MG63 (cell line): ENCODE measurements at regions not wholly inside any gene's neighbourhood (a gene's known extent, or its start where the extent isn't known, plus 50 kb on each side); places are given as distances from the start of the nearest gene placed in this dataset.

Source experiments
- DNase-seq: peaks from one replicate; pipeline ENCODE4 v3.0.0-alpha.2; 2020
- H3K27me3 ChIP-seq: fragments of 250-450 bp; sonication (Bioruptor Pico); 2 replicates; pipeline ENCODE4 v1.5.1; 2020; ENCODE audit warnings: mild to moderate bottlenecking, moderate library complexity
- H3K36me3 ChIP-seq: fragments of 250-450 bp; sonication (Bioruptor Pico); 2 replicates; pipeline ENCODE4 v1.5.1; 2020; ENCODE audit warnings: mild to moderate bottlenecking, moderate library complexity
- H3K4me3 ChIP-seq: fragments of 250-450 bp; sonication (Bioruptor Pico); 2 replicates; pipeline ENCODE4 v1.5.1; 2020; ENCODE audit warnings: mild to moderate bottlenecking, moderate library complexity
- H3K9me3 ChIP-seq: fragments of 250-450 bp; sonication (Bioruptor Pico); 2 replicates; pipeline ENCODE4 v1.5.1; 2020; ENCODE audit warnings: mild to moderate bottlenecking, moderate library complexity

- no peaks in the 10 kb centered on the region for H3K36me3 ChIP-seq
- H3K27me3 ChIP-seq, result peaks cover 14% of the 10 kb centered on the region
- no peak for DNase-seq
- no peaks in the 10 kb centered on the region for H3K9me3 ChIP-seq
- H3K4me3 ChIP-seq, result no peak overlapping the region
Observed at GRCh38 chr22:49418341-49418894, 409.3 kb downstream of the BRD1 start.

- Histone ChIP-seq H3K9me3 (no peaks in the 10 kb centered on the region), H3K4me3 (no peak overlapping the region), H3K27me3 (peaks cover 16% of the 10 kb centered on the region), H3K36me3 (no peaks in the 10 kb centered on the region)
- DNase-seq, result no peak
Observed at GRCh38 chr22:49417833-49418232, 409.8 kb downstream of the BRD1 start.

GRCh38 chr22:49417326-49417725 lies 410.3 kb downstream of the BRD1 start:
- Histone ChIP-seq H3K27me3 (peaks cover 19% of the 10 kb centered on the region), H3K9me3 (no peaks in the 10 kb centered on the region), H3K36me3 (no peaks in the 10 kb centered on the region), H3K4me3 (no peak overlapping the region)
- no peak for DNase-seq

GRCh38 chr22:49415151-49415951 lies 412.3 kb downstream of the BRD1 start:
- Histone ChIP-seq H3K36me3 (no peaks in the 10 kb centered on the region), H3K27me3 (peaks cover 18% of the 10 kb centered on the region), H3K9me3 (no peaks in the 10 kb centered on the region), H3K4me3 (no peak overlapping the region)
- no peak for DNase-seq

GRCh38 chr22:49413551-49413950 lies 414.1 kb downstream of the BRD1 start:
- Histone ChIP-seq H3K27me3 (peaks cover 20% of the 10 kb centered on the region), H3K36me3 (no peaks in the 10 kb centered on the region), H3K4me3 (no peak overlapping the region), H3K9me3 (no peaks in the 10 kb centered on the region)
- no peak for DNase-seq

- no peak overlapping the region for H3K4me3 ChIP-seq
- no peaks in the 10 kb centered on the region for H3K9me3 ChIP-seq
- H3K36me3 ChIP-seq, result no peaks in the 10 kb centered on the region
- peaks cover 20% of the 10 kb centered on the region for H3K27me3 ChIP-seq
- DNase-seq, result no peak
Observed at GRCh38 chr22:49413146-49413545, 414.5 kb downstream of the BRD1 start.

GRCh38 chr22:49412236-49412635 lies 415.4 kb downstream of the BRD1 start:
- DNase-seq, result no peak
- Histone ChIP-seq H3K9me3 (no peaks in the 10 kb centered on the region), H3K4me3 (no peak overlapping the region), H3K36me3 (no peaks in the 10 kb centered on the region), H3K27me3 (peaks cover 20% of the 10 kb centered on the region)

- Histone ChIP-seq H3K9me3 (no peaks in the 10 kb centered on the region), H3K27me3 (peaks cover 21% of the 10 kb centered on the region), H3K4me3 (no peak overlapping the region), H3K36me3 (no peaks in the 10 kb centered on the region)
- no peak for DNase-seq
Observed at GRCh38 chr22:49411236-49411635, 416.4 kb downstream of the BRD1 start.

- H3K4me3 ChIP-seq, result no peak overlapping the region
- DNase-seq, result no peak
- peaks cover 24% of the 10 kb centered on the region for H3K27me3 ChIP-seq
- no peaks in the 10 kb centered on the region for H3K9me3 ChIP-seq
- H3K36me3 ChIP-seq, result no peaks in the 10 kb centered on the region
Observed at GRCh38 chr22:49408102-49408836, 419.4 kb downstream of the BRD1 start.

- Histone ChIP-seq H3K9me3 (no peaks in the 10 kb centered on the region), H3K27me3 (peaks cover 19% of the 10 kb centered on the region), H3K4me3 (no peak overlapping the region), H3K36me3 (no peaks in the 10 kb centered on the region)
- DNase-seq, result no peak
Observed at GRCh38 chr22:49406879-49407587, 420.6 kb downstream of the BRD1 start.

- peaks cover 16% of the 10 kb centered on the region for H3K27me3 ChIP-seq
- no peak for DNase-seq
- H3K36me3 ChIP-seq, result no peaks in the 10 kb centered on the region
- H3K4me3 ChIP-seq, result no peak overlapping the region
- H3K9me3 ChIP-seq, result no peaks in the 10 kb centered on the region
Observed at GRCh38 chr22:49406047-49406650, 421.5 kb downstream of the BRD1 start.

- Histone ChIP-seq H3K9me3 (no peaks in the 10 kb centered on the region), H3K36me3 (no peaks in the 10 kb centered on the region), H3K27me3 (peaks cover 16% of the 10 kb centered on the region), H3K4me3 (no peak overlapping the region)
- DNase-seq, result no peak
Observed at GRCh38 chr22:49405590-49405989, 422.1 kb downstream of the BRD1 start.

GRCh38 chr22:49404576-49405241 lies 423.0 kb downstream of the BRD1 start:
- no peak for DNase-seq
- Histone ChIP-seq H3K36me3 (no peaks in the 10 kb centered on the region), H3K9me3 (no peaks in the 10 kb centered on the region), H3K27me3 (peaks cover 16% of the 10 kb centered on the region), H3K4me3 (no peak overlapping the region)

GRCh38 chr22:49404020-49404419 lies 423.7 kb downstream of the BRD1 start:
- H3K4me3 ChIP-seq, result no peak overlapping the region
- no peaks in the 10 kb centered on the region for H3K9me3 ChIP-seq
- no peak for DNase-seq
- peaks cover 16% of the 10 kb centered on the region for H3K27me3 ChIP-seq
- H3K36me3 ChIP-seq, result no peaks in the 10 kb centered on the region

GRCh38 chr22:49403102-49403501 lies 424.6 kb downstream of the BRD1 start:
- Histone ChIP-seq H3K27me3 (peaks cover 13% of the 10 kb centered on the region), H3K4me3 (no peak overlapping the region), H3K36me3 (no peaks in the 10 kb centered on the region), H3K9me3 (no peaks in the 10 kb centered on the region)
- no peak for DNase-seq

GRCh38 chr22:49402169-49402568 lies 425.5 kb downstream of the BRD1 start:
- no peak for DNase-seq
- H3K4me3 ChIP-seq, result no peak overlapping the region
- H3K36me3 ChIP-seq, result no peaks in the 10 kb centered on the region
- H3K27me3 ChIP-seq, result peaks cover 13% of the 10 kb centered on the region
- H3K9me3 ChIP-seq, result no peaks in the 10 kb centered on the region
